ENCODE measurements at regions not wholly inside any gene's neighbourhood (a gene's known extent, or its start where the extent isn't known, plus 50 kb on each side); places are given as distances from the start of the nearest gene placed in this dataset.

DNA sequence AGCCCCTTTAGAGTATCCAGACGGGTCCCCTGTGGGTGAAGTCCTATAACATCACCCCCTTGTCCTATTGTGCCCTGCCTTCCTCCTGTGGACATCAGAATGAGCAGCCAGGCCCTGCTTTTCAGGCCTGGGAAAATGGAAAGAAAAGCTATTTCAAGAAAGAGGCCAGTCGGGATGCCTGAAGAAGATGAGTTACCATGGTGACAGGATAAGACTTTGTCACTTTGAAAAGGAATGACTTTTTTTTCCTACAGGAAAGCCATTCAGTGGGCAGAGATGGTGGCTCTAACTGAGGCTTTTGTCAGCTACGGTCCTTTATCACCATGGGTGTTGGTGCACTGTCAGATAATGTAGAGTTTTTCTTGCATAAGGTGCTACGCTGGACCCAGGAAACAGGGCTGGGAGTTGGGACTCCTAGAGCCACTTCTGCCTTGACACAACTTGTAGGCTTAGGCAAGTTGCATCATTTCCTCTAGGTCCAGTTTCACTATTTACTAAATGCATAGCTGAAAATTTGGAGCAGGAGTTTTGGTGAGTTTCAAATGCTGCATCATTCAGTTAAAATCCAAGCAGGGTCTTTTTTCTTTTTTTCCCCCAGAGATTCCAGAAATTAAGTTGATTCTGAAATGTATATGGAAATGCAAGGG lies 179.0 kb upstream of the ADRA1D start:
- no peak for DNase-seq

DNA sequence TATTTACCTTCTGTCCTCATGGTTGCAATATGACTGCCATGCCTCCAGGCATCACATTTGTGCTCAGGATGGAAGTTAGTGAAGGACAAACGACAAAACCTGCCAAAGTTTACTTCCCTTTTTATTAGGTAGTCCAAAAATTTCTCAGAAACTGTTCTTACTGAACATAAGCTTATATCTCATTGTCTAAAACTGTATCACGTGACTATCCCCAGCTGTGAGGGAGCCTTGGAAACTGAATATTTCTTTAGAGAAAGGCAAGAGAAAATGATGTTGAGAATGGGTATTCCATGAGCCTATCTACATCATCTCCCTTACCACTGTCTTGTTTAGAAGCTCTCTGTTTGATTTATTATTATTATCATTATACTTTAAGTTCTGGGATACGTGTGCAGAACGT lies 169.1 kb upstream of the ADRA1D start:
- no peak for DNase-seq

DNA sequence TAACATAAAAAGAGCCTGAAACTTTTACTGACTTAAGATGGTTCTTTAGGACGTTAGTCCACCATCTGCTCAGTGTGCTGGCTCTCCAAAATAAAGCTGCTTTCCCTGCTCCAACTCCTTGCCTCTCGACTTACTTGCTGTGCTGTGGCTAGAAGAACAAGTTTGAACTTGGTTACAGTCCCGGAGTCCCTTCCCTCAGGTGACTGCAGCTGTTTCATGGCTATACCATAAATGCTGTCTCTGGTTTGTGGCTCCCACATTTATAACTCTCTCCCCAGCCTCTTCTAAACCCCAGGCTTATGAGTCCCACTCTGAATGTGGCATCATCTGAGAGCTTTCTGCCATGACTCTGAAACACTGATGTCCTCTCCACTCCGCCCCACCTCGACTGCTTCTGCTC lies 166.2 kb upstream of the ADRA1D start:
- no peak for DNase-seq

- no peak for DNase-seq
Observed at GRCh38 chr20:4413314-4414049, 164.4 kb upstream of the ADRA1D start.

- DNase-seq = no peak
Observed at GRCh38 chr20:4412216-4412615, 163.1 kb upstream of the ADRA1D start.

DNA sequence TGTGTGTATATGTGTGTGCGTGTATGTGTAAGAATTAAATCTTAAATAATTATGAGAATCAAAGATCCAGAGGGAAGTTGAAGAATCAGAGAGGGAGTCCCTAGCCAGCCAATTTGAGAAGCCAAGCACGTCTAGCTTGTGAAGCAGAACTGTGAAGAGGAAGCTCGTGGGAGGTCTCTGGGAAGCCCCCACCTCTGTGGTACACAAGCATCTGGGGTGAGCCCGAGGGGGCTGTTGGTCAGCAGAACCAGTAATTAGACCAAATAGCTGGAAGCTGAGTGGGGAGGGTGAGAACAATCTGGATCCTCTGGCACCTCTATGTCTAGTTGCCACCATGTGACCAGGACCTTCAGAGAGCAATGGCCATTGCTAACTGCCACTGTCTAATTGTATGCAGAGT lies 162.7 kb upstream of the ADRA1D start:
- no peak for DNase-seq

DNA sequence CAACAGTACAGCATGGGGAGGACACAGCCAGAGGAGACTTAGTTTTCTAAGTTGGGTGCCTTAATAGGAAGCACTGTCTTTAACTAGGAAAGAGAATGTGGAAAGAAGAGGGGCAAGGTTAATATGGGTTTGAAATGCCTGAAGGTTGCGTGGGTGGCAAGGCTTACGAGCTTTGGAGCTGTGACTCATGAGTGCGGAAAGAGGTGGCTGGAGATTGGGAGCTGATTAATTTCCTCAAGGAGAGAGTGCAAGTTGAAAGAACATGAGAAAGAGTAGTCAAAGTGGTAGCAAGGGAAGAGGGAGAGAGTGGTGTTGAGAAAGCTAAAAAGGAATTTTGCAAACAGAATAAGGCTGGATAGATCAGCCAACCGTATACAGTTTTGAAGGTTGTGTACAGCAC lies 157.5 kb upstream of the ADRA1D start:
- DNase-seq = no peak

DNA sequence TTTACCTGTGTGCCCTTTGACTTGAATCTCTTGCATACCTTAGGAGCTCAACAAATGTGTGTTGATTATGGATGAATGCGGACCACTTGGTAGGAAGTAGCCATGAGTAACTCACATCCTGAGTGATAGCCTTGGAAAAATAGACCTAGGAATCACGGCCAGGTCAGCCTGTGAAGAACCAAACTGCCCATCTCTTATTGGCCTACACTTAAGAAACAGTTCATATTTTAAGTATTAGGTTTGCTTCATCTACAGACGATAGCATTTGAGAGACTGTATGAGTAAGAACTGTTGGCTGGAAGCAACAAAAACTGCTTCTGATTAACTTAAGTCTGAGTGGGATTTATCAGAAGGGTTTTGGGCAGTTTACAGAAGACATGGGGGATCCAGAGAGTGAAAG lies 152.5 kb upstream of the ADRA1D start:
- no peak for DNase-seq

DNA sequence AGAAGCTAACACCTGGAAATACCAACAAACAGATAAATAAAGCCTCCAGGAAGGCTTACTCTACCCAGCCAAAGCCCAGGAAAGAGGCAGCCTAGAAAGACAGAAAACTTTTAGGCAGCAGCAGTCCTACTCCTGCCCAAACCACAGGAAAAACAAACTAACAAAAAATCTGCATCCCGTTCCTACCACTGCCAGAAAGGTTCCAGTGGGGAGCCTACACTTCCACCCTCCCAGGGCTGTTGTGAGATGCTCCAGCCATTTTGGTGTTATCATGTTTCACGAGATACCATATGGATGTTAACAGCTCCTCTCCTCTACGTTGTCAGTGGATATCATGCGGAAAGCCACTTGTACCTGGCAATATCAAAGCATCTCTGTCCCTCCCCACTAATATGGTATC lies 135.9 kb upstream of the ADRA1D start:
- peak; percentile 62 for DNase-seq

DNA sequence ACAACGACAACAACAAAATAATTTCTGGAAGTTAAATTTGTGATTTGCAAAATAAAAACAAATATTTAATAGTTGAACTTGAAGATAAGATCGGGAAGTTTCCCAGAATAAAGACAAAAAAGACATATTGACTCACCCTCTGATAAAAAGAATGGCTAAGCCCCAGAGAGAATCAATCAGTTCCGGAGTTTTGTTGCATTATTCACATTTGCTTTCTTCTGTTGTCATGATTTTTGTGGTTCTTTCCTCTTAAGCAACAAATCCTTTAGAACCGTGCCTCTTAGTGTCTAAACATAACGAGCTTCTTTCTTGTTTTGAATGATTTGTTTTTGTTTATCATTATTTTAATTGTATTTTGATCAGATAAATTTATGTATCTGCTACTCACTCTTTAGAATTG lies 134.9 kb upstream of the ADRA1D start:
- no peak for DNase-seq

GRCh38 chr20:4375881-4376280 lies 126.8 kb upstream of the ADRA1D start:
- no peak for DNase-seq

DNA sequence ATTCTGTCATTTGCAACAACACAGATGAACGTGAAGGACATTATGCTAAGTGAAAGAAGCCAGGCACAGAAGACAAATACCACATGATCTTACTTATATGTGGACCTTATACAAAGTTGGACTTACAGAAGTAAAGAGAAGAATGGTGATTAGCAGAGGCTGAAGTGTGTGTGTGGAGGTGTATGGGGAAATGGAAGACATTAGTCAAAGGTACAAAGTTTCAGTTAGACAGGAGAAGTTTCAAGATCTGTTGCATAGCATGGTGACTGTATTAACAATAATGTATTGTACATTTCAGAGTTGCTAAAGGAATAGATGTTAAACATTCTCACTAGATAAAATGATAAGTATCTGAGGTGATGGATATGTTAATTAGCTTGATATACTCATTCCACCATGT lies 124.4 kb upstream of the ADRA1D start:
- DNase-seq = no peak

GRCh38 chr20:4371623-4372251 lies 122.7 kb upstream of the ADRA1D start:
- DNase-seq = no peak

GRCh38 chr20:4370851-4371250 lies 121.8 kb upstream of the ADRA1D start:
- no peak for DNase-seq

GRCh38 chr20:4369798-4370124 lies 120.7 kb upstream of the ADRA1D start:
- no peak for DNase-seq

DNA sequence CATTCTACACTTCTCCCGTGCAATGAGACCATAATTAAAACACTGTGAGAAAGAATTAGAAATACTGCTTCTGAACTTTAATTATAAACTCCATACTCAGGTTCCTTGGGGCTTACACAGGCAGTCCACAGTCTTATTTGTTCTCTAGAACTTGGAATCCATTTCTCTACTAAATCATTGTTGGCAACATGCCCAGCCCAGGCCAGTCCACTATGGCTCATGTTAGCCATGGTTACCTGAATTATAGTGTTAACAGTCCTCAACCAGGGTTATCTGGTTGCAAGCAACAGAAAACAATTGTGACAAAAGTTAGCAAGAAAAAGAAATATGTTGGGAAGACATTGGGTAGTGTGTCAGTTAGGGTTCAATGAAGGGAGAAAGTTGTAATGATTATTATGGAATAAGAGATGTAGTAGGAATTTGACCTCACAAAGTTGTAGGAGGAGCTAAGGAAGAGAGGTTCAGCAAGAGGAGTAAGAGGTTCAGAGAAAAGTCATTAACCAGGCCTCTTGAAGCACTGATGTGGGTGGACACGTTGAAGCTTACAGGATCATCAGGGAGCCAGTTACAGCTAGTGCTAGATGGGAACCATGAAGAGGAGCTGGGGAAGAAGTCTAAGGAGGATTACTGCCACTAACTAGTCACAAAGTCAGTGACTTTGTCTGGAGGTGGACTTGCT lies 120.2 kb upstream of the ADRA1D start:
- no peak for DNase-seq

DNA sequence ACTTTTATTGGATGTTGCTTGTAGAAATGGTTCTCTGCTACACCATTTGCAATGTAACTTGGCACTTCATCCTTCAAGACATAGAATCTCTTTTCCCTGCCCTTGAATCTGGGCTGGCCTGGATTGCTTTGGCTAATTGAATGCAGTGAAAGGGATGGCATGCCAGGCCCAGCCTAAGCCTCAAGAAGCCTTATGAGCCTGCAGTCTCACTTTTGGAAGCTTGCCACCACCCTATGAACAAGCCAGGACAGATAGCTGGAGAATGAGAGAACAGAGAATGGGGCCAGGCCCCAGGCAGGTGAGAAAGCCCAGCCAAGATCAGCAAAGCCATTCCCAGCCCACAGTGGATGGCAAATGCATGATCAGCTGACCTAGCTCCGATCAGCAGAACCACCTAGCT lies 117.0 kb upstream of the ADRA1D start:
- no peak for DNase-seq

DNA sequence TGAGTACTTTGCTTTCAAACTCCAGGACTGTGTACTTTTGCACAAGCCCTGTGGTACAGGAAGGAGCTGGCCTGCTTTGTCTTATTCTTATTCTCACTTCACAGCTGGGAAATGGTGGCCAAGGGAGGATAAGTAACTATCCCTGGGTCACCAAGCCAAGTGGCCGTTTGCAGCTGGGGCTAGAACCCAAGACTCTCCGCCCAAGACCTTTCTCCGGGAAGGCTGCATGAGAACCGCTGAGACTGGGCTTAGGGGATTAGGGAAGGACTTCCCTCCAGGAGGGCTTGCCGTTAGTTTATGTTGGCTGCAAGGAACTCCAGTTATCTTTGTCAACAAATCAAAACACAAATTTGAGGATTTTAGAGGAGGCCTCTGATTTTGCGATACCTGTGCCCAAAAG lies 109.5 kb upstream of the ADRA1D start:
- no peak for DNase-seq

- DNase-seq = no peak
Observed at GRCh38 chr20:4352348-4352747, 103.3 kb upstream of the ADRA1D start.

DNA sequence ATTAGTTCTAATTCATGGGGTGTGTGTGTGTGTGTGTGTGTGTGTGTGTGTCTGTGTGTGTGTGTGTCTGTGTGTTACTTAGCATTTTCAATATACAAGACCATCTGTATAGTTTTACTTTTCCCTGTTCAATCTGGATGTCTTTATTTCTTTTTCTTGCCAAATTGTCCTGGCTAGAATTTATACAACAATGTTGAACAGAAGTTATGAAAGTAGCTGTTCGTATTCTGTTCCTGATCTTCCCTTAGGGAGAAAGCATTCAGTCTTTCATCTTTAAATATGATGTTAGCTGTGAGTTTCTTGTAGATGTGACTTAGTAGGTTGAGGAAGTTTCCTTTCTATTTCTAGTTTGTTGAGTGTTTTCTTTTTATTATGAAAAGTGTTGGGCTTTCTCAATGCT lies 101.0 kb upstream of the ADRA1D start:
- DNase-seq = no peak

DNA sequence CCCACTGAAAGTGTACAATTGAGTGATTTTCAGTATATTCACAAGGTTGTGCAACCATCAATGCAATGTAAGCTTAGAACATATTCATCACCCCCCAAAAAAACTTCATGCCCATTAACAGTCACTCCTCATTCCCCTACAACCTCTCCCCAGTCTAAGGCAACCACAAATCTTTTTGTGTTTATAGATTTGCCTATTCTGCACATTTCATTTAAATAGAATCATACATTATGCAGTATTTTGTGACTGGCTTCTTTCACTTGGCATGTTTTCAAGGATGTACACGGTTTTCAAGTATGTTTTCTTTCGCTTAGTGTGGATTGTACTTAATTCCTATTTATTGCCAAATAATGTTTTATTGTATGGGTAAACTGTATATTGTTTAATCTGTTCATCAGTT lies 95.6 kb upstream of the ADRA1D start:
- DNase-seq = no peak

DNA sequence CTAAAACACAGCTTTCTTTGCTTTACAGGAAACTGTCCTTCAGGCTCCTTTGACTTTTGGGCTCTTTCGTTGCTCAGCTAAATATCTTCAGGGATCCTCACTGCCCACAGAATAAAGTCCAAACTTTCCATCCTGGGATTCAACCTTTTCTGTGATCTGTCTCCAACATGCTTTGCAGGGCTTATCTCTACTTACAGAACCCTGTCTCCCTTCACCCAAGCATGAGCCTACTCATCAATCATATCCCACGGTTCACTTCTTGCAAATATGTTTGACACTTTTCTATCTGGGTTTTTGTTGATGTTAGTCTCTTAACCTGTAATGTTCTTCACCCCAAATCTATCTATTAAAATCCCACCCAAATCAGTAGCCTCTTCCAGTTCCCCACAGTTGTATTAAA lies 93.5 kb upstream of the ADRA1D start:
- no peak for DNase-seq

- DNase-seq = no peak
Observed at GRCh38 chr20:4341804-4342485, 92.9 kb upstream of the ADRA1D start.

- DNase-seq = no peak
Observed at GRCh38 chr20:4335722-4336121, 86.6 kb upstream of the ADRA1D start.
